ENCODE measurements at regions not wholly inside any gene's neighbourhood (a gene's known extent, or its start where the extent isn't known, plus 50 kb on each side); places are given as distances from the start of the nearest gene placed in this dataset.

- intact Hi-C loops (cut with micrococcal nuclease; ENCODE audit: unreplicated experiment), result no loop called here
- POLR2A ChIA-PET, result no interaction called here
- no peak for TF ChIP-seq CTCF (IDR thresholded peaks at IDR 0.05)
- no peak for TF ChIP-seq SIN3A (IDR thresholded peaks at IDR 0.05; ENCODE audit: borderline replicate concordance, insufficient read depth, low read depth, low read length)
- TF ChIP-seq TCF7L2 (IDR thresholded peaks at IDR 0.05; ENCODE audit: low read depth, low read length), result no peak
- no peak for TF ChIP-seq POLR2AphosphoS5 (IDR thresholded peaks at IDR 0.05; ENCODE audit: low read depth, low read length)
- TF ChIP-seq REST (IDR thresholded peaks at IDR 0.05; ENCODE audit: insufficient read depth in 1 of 2, low read depth in 2 of 2, low read length in 1 of 2), result no peak
- DNase-seq (ENCODE audit: low read depth, low spot score), result no peak
- Histone ChIP-seq H3K27me3 (ENCODE audit: control insufficient read depth, insufficient read depth, low read length) (no peaks in the 10 kb centered on the region), H3K27ac (ENCODE audit: low read length) (no peak overlapping the region), H3K9me3 (ENCODE audit: control insufficient read depth, insufficient read depth, low read depth, low read length) (no peaks in the 10 kb centered on the region), H3K36me3 (ENCODE audit: control insufficient read depth, insufficient read depth, low read length) (no peaks in the 10 kb centered on the region), H3K4me3 (ENCODE audit: low read depth in 2 of 2, low read length in 2 of 2) (no peak overlapping the region), H3K4me1 (ENCODE audit: control insufficient read depth, insufficient read depth, low read length) (no peaks in the 10 kb centered on the region; the same call in 1 of the 2 replicates)
- CTCF ChIA-PET, result no interaction called here
- in situ Hi-C loops (cut with HindIII; ENCODE audit: low pct_unique_long_range_greater_than_20kb, low sequenced_read_pairs), result no loop called here
- no TSS peak for BruUV-seq (replicated peaks)
- ATAC-seq, result no peak
These were observed 119.1 kb upstream of the ZFHX3 start for GRCh38 chr16:73166947-73167550.

GRCh38 chr16:73166441-73166851, 118.5 kb upstream of the ZFHX3 start:
- Histone ChIP-seq H3K36me3 (ENCODE audit: control insufficient read depth, insufficient read depth, low read length) (no peaks in the 10 kb centered on the region), H3K9me3 (ENCODE audit: control insufficient read depth, insufficient read depth, low read depth, low read length) (no peaks in the 10 kb centered on the region), H3K4me3 (ENCODE audit: low read depth in 2 of 2, low read length in 2 of 2) (no peak overlapping the region), H3K4me1 (ENCODE audit: control insufficient read depth, insufficient read depth, low read length) (no peaks in the 10 kb centered on the region), H3K27ac (ENCODE audit: low read length) (no peak overlapping the region), H3K27me3 (ENCODE audit: control insufficient read depth, insufficient read depth, low read length) (no peaks in the 10 kb centered on the region)
- DNase-seq (ENCODE audit: low read depth, low spot score), result no peak
- in situ Hi-C loops (cut with HindIII; ENCODE audit: low pct_unique_long_range_greater_than_20kb, low sequenced_read_pairs), result no loop called here
- no peak for ATAC-seq
- POLR2A ChIA-PET, result no interaction called here
- TF ChIP-seq POLR2AphosphoS5 (IDR thresholded peaks at IDR 0.05; ENCODE audit: low read depth, low read length), result no peak
- TF ChIP-seq SIN3A (IDR thresholded peaks at IDR 0.05; ENCODE audit: borderline replicate concordance, insufficient read depth, low read depth, low read length), result no peak
- no peak for TF ChIP-seq CTCF (IDR thresholded peaks at IDR 0.05)
- TF ChIP-seq REST (IDR thresholded peaks at IDR 0.05; ENCODE audit: insufficient read depth in 1 of 2, low read depth in 2 of 2, low read length in 1 of 2), result no peak
- TF ChIP-seq TCF7L2 (IDR thresholded peaks at IDR 0.05; ENCODE audit: low read depth, low read length), result no peak
- no TSS peak for BruUV-seq (replicated peaks)
- intact Hi-C loops (cut with micrococcal nuclease; ENCODE audit: unreplicated experiment), result no loop called here
- CTCF ChIA-PET, result no interaction called here

Data from Panc1 (cell line).